ENCODE measurements at regions not wholly inside any gene's neighbourhood (a gene's known extent, or its start where the extent isn't known, plus 50 kb on each side); places are given as distances from the start of the nearest gene placed in this dataset.

DNA sequence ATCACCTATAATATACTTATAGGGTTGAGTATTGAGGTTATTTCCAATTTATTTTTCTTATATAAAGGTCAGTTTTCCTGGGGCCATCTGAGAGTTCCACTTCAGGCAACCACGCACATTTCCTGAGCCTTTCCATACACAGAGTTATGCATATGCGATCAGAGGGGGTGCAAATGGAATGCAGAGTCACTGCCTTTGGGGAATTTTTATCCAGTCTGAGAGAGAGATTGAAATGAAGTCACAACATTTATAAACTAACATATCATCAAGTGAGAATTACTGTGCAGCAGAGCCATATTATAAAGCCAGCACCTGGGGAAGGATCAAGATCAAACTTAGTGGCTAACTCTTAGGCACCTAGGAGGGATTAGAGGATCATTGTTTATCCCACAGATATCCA, 299.9 kb upstream of the PLXNA2 start:
- TF ChIP-seq, protein P1, sequence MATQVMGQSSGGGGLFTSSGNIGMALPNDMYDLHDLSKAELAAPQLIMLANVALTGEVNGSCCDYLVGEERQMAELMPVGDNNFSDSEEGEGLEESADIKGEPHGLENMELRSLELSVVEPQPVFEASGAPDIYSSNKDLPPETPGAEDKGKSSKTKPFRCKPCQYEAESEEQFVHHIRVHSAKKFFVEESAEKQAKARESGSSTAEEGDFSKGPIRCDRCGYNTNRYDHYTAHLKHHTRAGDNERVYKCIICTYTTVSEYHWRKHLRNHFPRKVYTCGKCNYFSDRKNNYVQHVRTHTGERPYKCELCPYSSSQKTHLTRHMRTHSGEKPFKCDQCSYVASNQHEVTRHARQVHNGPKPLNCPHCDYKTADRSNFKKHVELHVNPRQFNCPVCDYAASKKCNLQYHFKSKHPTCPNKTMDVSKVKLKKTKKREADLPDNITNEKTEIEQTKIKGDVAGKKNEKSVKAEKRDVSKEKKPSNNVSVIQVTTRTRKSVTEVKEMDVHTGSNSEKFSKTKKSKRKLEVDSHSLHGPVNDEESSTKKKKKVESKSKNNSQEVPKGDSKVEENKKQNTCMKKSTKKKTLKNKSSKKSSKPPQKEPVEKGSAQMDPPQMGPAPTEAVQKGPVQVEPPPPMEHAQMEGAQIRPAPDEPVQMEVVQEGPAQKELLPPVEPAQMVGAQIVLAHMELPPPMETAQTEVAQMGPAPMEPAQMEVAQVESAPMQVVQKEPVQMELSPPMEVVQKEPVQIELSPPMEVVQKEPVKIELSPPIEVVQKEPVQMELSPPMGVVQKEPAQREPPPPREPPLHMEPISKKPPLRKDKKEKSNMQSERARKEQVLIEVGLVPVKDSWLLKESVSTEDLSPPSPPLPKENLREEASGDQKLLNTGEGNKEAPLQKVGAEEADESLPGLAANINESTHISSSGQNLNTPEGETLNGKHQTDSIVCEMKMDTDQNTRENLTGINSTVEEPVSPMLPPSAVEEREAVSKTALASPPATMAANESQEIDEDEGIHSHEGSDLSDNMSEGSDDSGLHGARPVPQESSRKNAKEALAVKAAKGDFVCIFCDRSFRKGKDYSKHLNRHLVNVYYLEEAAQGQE (IDR thresholded peaks at IDR 0.05; ENCODE audit: low read depth): no peak
- TF ChIP-seq, protein P2, sequence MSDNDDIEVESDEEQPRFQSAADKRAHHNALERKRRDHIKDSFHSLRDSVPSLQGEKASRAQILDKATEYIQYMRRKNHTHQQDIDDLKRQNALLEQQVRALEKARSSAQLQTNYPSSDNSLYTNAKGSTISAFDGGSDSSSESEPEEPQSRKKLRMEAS (IDR thresholded peaks at IDR 0.05): no peak
- no peak for TF ChIP-seq TEAD4 (IDR thresholded peaks at IDR 0.05)
- TF ChIP-seq YY1 (IDR thresholded peaks at IDR 0.05; ENCODE audit: low read depth): no peak
- TF ChIP-seq RAD21 (IDR thresholded peaks at IDR 0.05; ENCODE audit: low read depth): no peak
- no peak for TF ChIP-seq EGR1 (IDR thresholded peaks at IDR 0.05)
- no peak for TF ChIP-seq EP300 (IDR thresholded peaks at IDR 0.05; ENCODE audit: borderline replicate concordance)
- no peak for TF ChIP-seq CREB1 (IDR thresholded peaks at IDR 0.05; ENCODE audit: low read depth)
- no peak for TF ChIP-seq CEBPB (IDR thresholded peaks at IDR 0.05)
- no peak for TF ChIP-seq TAF1 (IDR thresholded peaks at IDR 0.05; ENCODE audit: low read depth)
- no peak for TF ChIP-seq TCF12 (IDR thresholded peaks at IDR 0.05; ENCODE audit: low read depth)
- no peak for TF ChIP-seq FOXM1 (IDR thresholded peaks at IDR 0.05; ENCODE audit: borderline replicate concordance, low read depth)

All from Ishikawa (cell line).